ENCODE measurements at regions not wholly inside any gene's neighbourhood (a gene's known extent, or its start where the extent isn't known, plus 50 kb on each side); places are given as distances from the start of the nearest gene placed in this dataset.
"Not testable (repeated sequence)": the region's sequence is repeated elsewhere in the genome, so short reads cannot be mapped to it uniquely, and the experiment has no call there.

- no peak for DNase-seq (ENCODE audit: low read depth, low spot score)
- in situ Hi-C loops (cut with HindIII; ENCODE audit: low pct_unique_long_range_greater_than_20kb, low sequenced_read_pairs), result no loop called here
Measured at GRCh38 chr1:100597061-100597741, 59.3 kb downstream of the GPR88 start.

- DNase-seq (ENCODE audit: low read depth, low spot score), result no peak
- in situ Hi-C loops (cut with HindIII; ENCODE audit: low pct_unique_long_range_greater_than_20kb, low sequenced_read_pairs), result no loop called here
Measured at GRCh38 chr1:100597784-100598183, 59.8 kb downstream of the GPR88 start.

GRCh38 chr1:100600377-100600776 lies 62.4 kb downstream of the GPR88 start:
- in situ Hi-C loops (cut with HindIII; ENCODE audit: low pct_unique_long_range_greater_than_20kb, low sequenced_read_pairs), result not testable (repeated sequence)

GRCh38 chr1:100602028-100602427 lies 64.1 kb downstream of the GPR88 start:
- in situ Hi-C loops (cut with HindIII; ENCODE audit: low pct_unique_long_range_greater_than_20kb, low sequenced_read_pairs); DNase-seq (ENCODE audit: low read depth, low spot score): not testable (repeated sequence)

More at GRCh38 chr1:100600377-100600776, 62.4 kb downstream of the GPR88 start:
- DNase-seq (ENCODE audit: low read depth, low spot score), result not testable (repeated sequence)

GRCh38 chr1:100604372-100604771 lies 66.4 kb downstream of the GPR88 start:
- in situ Hi-C loops (cut with HindIII; ENCODE audit: low pct_unique_long_range_greater_than_20kb, low sequenced_read_pairs), result no loop called here
- no peak for DNase-seq (ENCODE audit: low read depth, low spot score)

GRCh38 chr1:100606438-100606837 lies 68.5 kb downstream of the GPR88 start:
- in situ Hi-C loops (cut with HindIII; ENCODE audit: low pct_unique_long_range_greater_than_20kb, low sequenced_read_pairs), result no loop called here

GRCh38 chr1:100607628-100608240 lies 69.8 kb downstream of the GPR88 start:
- DNase-seq (ENCODE audit: low read depth, low spot score), result no peak
- in situ Hi-C loops (cut with HindIII; ENCODE audit: low pct_unique_long_range_greater_than_20kb, low sequenced_read_pairs), result no loop called here

More at GRCh38 chr1:100606438-100606837, 68.5 kb downstream of the GPR88 start:
- peak; percentile 36 for DNase-seq (ENCODE audit: low read depth, low spot score)

GRCh38 chr1:100609849-100610248 lies 71.9 kb downstream of the GPR88 start:
- DNase-seq (ENCODE audit: low read depth, low spot score), result no peak
- in situ Hi-C loops (cut with HindIII; ENCODE audit: low pct_unique_long_range_greater_than_20kb, low sequenced_read_pairs), result no loop called here

- in situ Hi-C loops (cut with HindIII; ENCODE audit: low pct_unique_long_range_greater_than_20kb, low sequenced_read_pairs), result no loop called here
- DNase-seq (ENCODE audit: low read depth, low spot score), result no peak
Measured at GRCh38 chr1:100611086-100611485, 73.1 kb downstream of the GPR88 start.

- in situ Hi-C loops (cut with HindIII; ENCODE audit: low pct_unique_long_range_greater_than_20kb, low sequenced_read_pairs), result no loop called here
Measured at GRCh38 chr1:100612540-100612939, 74.6 kb downstream of the GPR88 start.

GRCh38 chr1:100613817-100614559 lies 76.0 kb downstream of the GPR88 start:
- no peak for DNase-seq (ENCODE audit: low read depth, low spot score)
- in situ Hi-C loops (cut with HindIII; ENCODE audit: low pct_unique_long_range_greater_than_20kb, low sequenced_read_pairs), result no loop called here

More at GRCh38 chr1:100612540-100612939, 74.6 kb downstream of the GPR88 start:
- DNase-seq (ENCODE audit: low read depth, low spot score), result no peak

- DNase-seq (ENCODE audit: low read depth, low spot score), result no peak
- in situ Hi-C loops (cut with HindIII; ENCODE audit: low pct_unique_long_range_greater_than_20kb, low sequenced_read_pairs), result no loop called here
Measured at GRCh38 chr1:100614570-100614969, 76.6 kb downstream of the GPR88 start.

GRCh38 chr1:100615686-100616085 lies 77.7 kb downstream of the GPR88 start:
- in situ Hi-C loops (cut with HindIII; ENCODE audit: low pct_unique_long_range_greater_than_20kb, low sequenced_read_pairs), result no loop called here
- no peak for DNase-seq (ENCODE audit: low read depth, low spot score)

GRCh38 chr1:100616121-100616621 lies 78.2 kb downstream of the GPR88 start:
- no peak for DNase-seq (ENCODE audit: low read depth, low spot score)
- in situ Hi-C loops (cut with HindIII; ENCODE audit: low pct_unique_long_range_greater_than_20kb, low sequenced_read_pairs), result no loop called here

GRCh38 chr1:100622037-100622436 lies 84.1 kb downstream of the GPR88 start:
- no peak for DNase-seq (ENCODE audit: low read depth, low spot score)
- in situ Hi-C loops (cut with HindIII; ENCODE audit: low pct_unique_long_range_greater_than_20kb, low sequenced_read_pairs), result no loop called here

GRCh38 chr1:100622506-100622905 lies 84.6 kb downstream of the GPR88 start:
- in situ Hi-C loops (cut with HindIII; ENCODE audit: low pct_unique_long_range_greater_than_20kb, low sequenced_read_pairs), result no loop called here
- no peak for DNase-seq (ENCODE audit: low read depth, low spot score)

- in situ Hi-C loops (cut with HindIII; ENCODE audit: low pct_unique_long_range_greater_than_20kb, low sequenced_read_pairs), result no loop called here
- DNase-seq (ENCODE audit: low read depth, low spot score), result no peak
Measured at GRCh38 chr1:100622966-100623762, 85.2 kb downstream of the GPR88 start.
